WTC11 (cell line): ENCODE measurements at regions not wholly inside any gene's neighbourhood (a gene's known extent, or its start where the extent isn't known, plus 50 kb on each side); places are given as distances from the start of the nearest gene placed in this dataset.

Source experiments
- FOXP1 ChIP-seq: sonication (generic); formaldehyde crosslinking; IDR thresholded peaks from 2 replicates; pipeline ENCODE4 v1.8.0; 2022; ENCODE audit warnings: missing genetic modification reagents, mild to moderate bottlenecking, moderate library complexity, borderline replicate concordance
- MYBL2 ChIP-seq: sonication (generic); formaldehyde crosslinking; IDR thresholded peaks from 2 replicates; pipeline ENCODE4 v1.8.1; 2023; ENCODE audit warnings: mild to moderate bottlenecking, moderate library complexity, missing genetic modification reagents
- RELA ChIP-seq: sonication (generic); formaldehyde crosslinking; IDR thresholded peaks from 2 replicates; pipeline ENCODE4 v1.8.1; 2022; ENCODE audit warnings: missing genetic modification reagents, mild to moderate bottlenecking, borderline replicate concordance
- TCF7 ChIP-seq: sonication (generic); formaldehyde crosslinking; IDR thresholded peaks from 2 replicates; pipeline ENCODE4 v1.8.0; 2022; ENCODE audit warnings: mild to moderate bottlenecking, low read depth, missing genetic modification reagents, moderate library complexity
- TF ChIP-seq, protein P1 (sequence below): fragments of 200-600 bp; IDR thresholded peaks from 2 replicates; pipeline ENCODE4 v1.8.0; 2022; ENCODE audit warnings: antibody characterized with exemption
- TF ChIP-seq, protein P2 (sequence below): sonication (generic); formaldehyde crosslinking; IDR thresholded peaks from 2 replicates; pipeline ENCODE4 v1.8.0; 2022; ENCODE audit warnings: mild to moderate bottlenecking, missing genetic modification reagents

DNA sequence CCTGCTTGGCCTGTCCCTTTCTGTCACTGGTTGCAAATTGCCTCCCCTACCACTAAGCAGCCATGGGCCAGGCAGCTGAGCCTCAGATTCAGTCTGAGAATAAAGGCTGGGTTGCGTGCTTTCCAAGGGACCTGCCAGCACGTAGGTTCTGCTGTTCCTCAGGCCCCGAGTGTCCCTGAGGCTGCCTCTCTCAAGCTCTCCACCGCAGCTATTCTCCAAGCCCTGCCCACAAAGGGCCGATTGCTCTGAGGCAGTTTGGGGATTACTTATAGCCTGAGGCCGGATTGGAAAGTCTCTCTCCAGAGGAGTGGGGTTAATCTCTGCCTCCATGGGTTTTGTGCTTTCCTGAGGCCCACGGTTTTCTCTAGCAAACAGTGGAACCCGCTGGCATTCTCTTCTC lies 590.7 kb downstream of the BCOR start:
- TF ChIP-seq, protein P1, sequence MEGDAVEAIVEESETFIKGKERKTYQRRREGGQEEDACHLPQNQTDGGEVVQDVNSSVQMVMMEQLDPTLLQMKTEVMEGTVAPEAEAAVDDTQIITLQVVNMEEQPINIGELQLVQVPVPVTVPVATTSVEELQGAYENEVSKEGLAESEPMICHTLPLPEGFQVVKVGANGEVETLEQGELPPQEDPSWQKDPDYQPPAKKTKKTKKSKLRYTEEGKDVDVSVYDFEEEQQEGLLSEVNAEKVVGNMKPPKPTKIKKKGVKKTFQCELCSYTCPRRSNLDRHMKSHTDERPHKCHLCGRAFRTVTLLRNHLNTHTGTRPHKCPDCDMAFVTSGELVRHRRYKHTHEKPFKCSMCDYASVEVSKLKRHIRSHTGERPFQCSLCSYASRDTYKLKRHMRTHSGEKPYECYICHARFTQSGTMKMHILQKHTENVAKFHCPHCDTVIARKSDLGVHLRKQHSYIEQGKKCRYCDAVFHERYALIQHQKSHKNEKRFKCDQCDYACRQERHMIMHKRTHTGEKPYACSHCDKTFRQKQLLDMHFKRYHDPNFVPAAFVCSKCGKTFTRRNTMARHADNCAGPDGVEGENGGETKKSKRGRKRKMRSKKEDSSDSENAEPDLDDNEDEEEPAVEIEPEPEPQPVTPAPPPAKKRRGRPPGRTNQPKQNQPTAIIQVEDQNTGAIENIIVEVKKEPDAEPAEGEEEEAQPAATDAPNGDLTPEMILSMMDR, result no peak
- TF ChIP-seq FOXP1 (CRISPR knock-in tag), result no peak
- no peak for TF ChIP-seq MYBL2 (CRISPR knock-in tag)
- no peak for TF ChIP-seq RELA (CRISPR knock-in tag)
- TF ChIP-seq, protein P2, sequence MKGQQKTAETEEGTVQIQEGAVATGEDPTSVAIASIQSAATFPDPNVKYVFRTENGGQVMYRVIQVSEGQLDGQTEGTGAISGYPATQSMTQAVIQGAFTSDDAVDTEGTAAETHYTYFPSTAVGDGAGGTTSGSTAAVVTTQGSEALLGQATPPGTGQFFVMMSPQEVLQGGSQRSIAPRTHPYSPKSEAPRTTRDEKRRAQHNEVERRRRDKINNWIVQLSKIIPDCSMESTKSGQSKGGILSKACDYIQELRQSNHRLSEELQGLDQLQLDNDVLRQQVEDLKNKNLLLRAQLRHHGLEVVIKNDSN, result no peak
- TF ChIP-seq TCF7, result no peak
